Right atrium auricular region (tissue), 2 donors: ENCODE measurements at regions not wholly inside any gene's neighbourhood (a gene's known extent, or its start where the extent isn't known, plus 50 kb on each side); places are given as distances from the start of the nearest gene placed in this dataset.
A peak's percentile ranks its signal among the peaks of the same experiment; 100 is the strongest.

Experiments
- DNase-seq: peaks from one replicate; pipeline ENCODE4 v3.0.0-alpha.2; 2019; ENCODE audit warnings: low spot score
- H3K27ac ChIP-seq, 2 donors: fragments of 200-600 bp; sonication (generic); 1 replicate in 1 of 2; 2 replicates in 1 of 2; pipeline ENCODE4 v1.5.1; 2016 to 2019
- H3K27me3 ChIP-seq, 2 donors: fragments of 200-600 bp; sonication (generic); one replicate each; pipeline versions ENCODE4 v1.5.1 to v1.6.0; 2017 to 2019
- H3K36me3 ChIP-seq: fragments of 200-600 bp; sonication (generic); one replicate; pipeline ENCODE4 v1.5.1; 2016
- H3K4me1 ChIP-seq, 2 donors: fragments of 200-600 bp; sonication (generic); one replicate each; pipeline versions ENCODE4 v1.5.1 to v1.6.0; 2017 to 2019
- H3K4me3 ChIP-seq, 2 donors: fragments of 200-600 bp; sonication (generic); 1 replicate in 1 of 2; 2 replicates in 1 of 2; pipeline ENCODE4 v1.5.1; 2017 to 2019; ENCODE audit warnings: mild to moderate bottlenecking in 1 of 2, moderate library complexity in 1 of 2
- H3K9me3 ChIP-seq, 2 donors: fragments of 200-600 bp; sonication (generic); one replicate each; pipeline ENCODE4 v1.5.1; 2019
- CTCF ChIP-seq, 2 donors: fragments of 200-600 bp; sonication (generic); IDR thresholded peaks; one replicate each; pipeline ENCODE4 v1.5.1; 2019; ENCODE audit warnings: antibody characterized with exemption in 2 of 2

- Histone ChIP-seq H3K27ac (peak overlapping the region in 1 of 2 donors; percentile 3), H3K4me3 (no peak overlapping the region), H3K27me3 (no peaks in the 10 kb centered on the region), H3K36me3 (no peaks in the 10 kb centered on the region), H3K9me3 (no peaks in the 10 kb centered on the region), H3K4me1 (peaks cover 0 to 24% of the 10 kb centered on the region in 2 donors)
- TF ChIP-seq CTCF (IDR thresholded peaks at IDR 0.05) = no peak
- DNase-seq = no peak
Observed at GRCh38 chr9:115939065-115939765, 214.4 kb upstream of the PAPPA start.

- Histone ChIP-seq H3K27me3 (no peaks in the 10 kb centered on the region), H3K9me3 (no peaks in the 10 kb centered on the region), H3K36me3 (no peaks in the 10 kb centered on the region), H3K4me3 (no peak overlapping the region), H3K27ac (no peak overlapping the region), H3K4me1 (peaks cover 0 to 40% of the 10 kb centered on the region in 2 donors)
- no peak for DNase-seq
- no peak for TF ChIP-seq CTCF (IDR thresholded peaks at IDR 0.05)
Observed at GRCh38 chr9:115941561-115942315, 211.9 kb upstream of the PAPPA start.

- Histone ChIP-seq H3K36me3 (no peaks in the 10 kb centered on the region), H3K27ac (peak overlapping the region; percentile 36 to 77), H3K4me3 (no peak overlapping the region), H3K9me3 (no peaks in the 10 kb centered on the region), H3K27me3 (no peaks in the 10 kb centered on the region), H3K4me1 (peaks cover 0 to 40% of the 10 kb centered on the region in 2 donors)
- no peak for DNase-seq
- no peak for TF ChIP-seq CTCF (IDR thresholded peaks at IDR 0.05)
Observed at GRCh38 chr9:115943431-115944165, 210.0 kb upstream of the PAPPA start.

GRCh38 chr9:115944166-115944948 lies 209.2 kb upstream of the PAPPA start:
- H3K27me3 ChIP-seq = no peaks in the 10 kb centered on the region
- peak overlapping the region; percentile 36 to 77 for H3K27ac ChIP-seq
- H3K36me3 ChIP-seq = no peaks in the 10 kb centered on the region
- DNase-seq = peak; percentile 92
- no peak for TF ChIP-seq CTCF (IDR thresholded peaks at IDR 0.05)
- H3K4me1 ChIP-seq = peaks cover 0 to 40% of the 10 kb centered on the region in 2 donors
- H3K4me3 ChIP-seq = no peak overlapping the region
- H3K9me3 ChIP-seq = no peaks in the 10 kb centered on the region

GRCh38 chr9:115945009-115945431 lies 208.6 kb upstream of the PAPPA start:
- Histone ChIP-seq H3K9me3 (no peaks in the 10 kb centered on the region), H3K4me3 (no peak overlapping the region), H3K36me3 (no peaks in the 10 kb centered on the region), H3K4me1 (peaks cover 0 to 40% of the 10 kb centered on the region in 2 donors), H3K27ac (peak overlapping the region; percentile 36 to 77), H3K27me3 (no peaks in the 10 kb centered on the region)
- no peak for TF ChIP-seq CTCF (IDR thresholded peaks at IDR 0.05)
- DNase-seq = no peak
